ENCODE measurements at regions not wholly inside any gene's neighbourhood (a gene's known extent, or its start where the extent isn't known, plus 50 kb on each side); places are given as distances from the start of the nearest gene placed in this dataset.

DNA sequence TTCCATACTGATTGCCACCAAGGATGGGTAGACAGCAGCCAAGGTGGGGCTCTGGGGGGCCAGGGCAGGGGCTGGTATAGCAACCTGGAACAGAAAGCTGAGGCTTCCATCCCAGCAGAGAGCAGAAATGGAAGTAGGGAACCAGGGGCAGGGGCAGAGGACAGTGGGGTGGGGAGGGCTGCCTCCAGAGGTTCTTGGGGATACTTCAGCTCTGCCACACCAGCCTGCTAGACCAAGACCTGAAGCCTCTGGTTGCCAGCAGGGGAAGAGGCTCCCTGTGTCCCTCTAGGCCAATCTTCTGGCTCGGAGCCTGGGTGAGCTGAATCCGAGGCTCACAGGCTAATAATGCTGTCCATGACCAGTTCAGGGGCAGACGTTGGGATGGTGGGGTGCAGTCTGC lies 329.0 kb downstream of the DYSF start:
- no peak for TF ChIP-seq CTCF (IDR thresholded peaks at IDR 0.05; ENCODE audit: low read depth, low read length)

GRCh38 chr2:71781695-71782228 lies 328.4 kb downstream of the DYSF start:
- no peaks in the 10 kb centered on the region for H3K36me3 ChIP-seq
- no peak overlapping the region for H3K27ac ChIP-seq
- peaks cover 2% of the 10 kb centered on the region for H3K27me3 ChIP-seq
- H3K9me3 ChIP-seq (ENCODE audit: low read depth) = no peaks in the 10 kb centered on the region
- no peaks in the 10 kb centered on the region for H3K4me1 ChIP-seq (ENCODE audit: low read depth)
- no peak overlapping the region for H3K4me3 ChIP-seq
- TF ChIP-seq CTCF (IDR thresholded peaks at IDR 0.05; ENCODE audit: low read depth, low read length) = no peak
- DNase-seq (ENCODE audit: low read depth in 1 of 2, low spot score in 1 of 2) = no peak

More for the DNA sequence above, 329.0 kb downstream of the DYSF start:
- Histone ChIP-seq H3K27ac (no peak overlapping the region), H3K4me1 (ENCODE audit: low read depth) (no peaks in the 10 kb centered on the region), H3K9me3 (ENCODE audit: low read depth) (no peaks in the 10 kb centered on the region), H3K4me3 (no peak overlapping the region), H3K36me3 (no peaks in the 10 kb centered on the region), H3K27me3 (peaks cover 2% of the 10 kb centered on the region)
- DNase-seq (ENCODE audit: low read depth in 1 of 2, low spot score in 1 of 2) = no peak

DNA sequence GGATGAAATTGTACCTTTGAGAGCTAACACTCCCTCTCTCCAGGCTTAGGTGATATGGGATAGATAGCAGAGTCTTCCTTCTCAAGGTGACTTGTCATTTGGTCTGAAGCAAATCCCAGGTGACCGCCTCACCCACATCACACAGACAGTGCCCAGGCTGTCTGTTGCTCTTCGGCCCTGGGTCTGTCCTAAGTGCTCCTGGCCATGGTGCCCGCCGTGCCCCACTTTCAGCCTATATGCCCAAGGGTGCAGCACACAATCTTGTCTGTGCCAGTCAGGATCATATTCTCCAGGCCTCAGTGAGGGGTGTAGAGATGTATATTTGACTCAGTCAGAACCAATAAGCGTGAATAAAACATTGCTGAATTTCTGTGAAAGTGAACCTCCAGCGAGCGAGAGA lies 326.8 kb downstream of the DYSF start:
- Histone ChIP-seq H3K4me3 (no peak overlapping the region), H3K27me3 (peaks cover 2% of the 10 kb centered on the region), H3K36me3 (no peaks in the 10 kb centered on the region), H3K4me1 (ENCODE audit: low read depth) (no peaks in the 10 kb centered on the region), H3K27ac (no peak overlapping the region), H3K9me3 (ENCODE audit: low read depth) (no peaks in the 10 kb centered on the region)
- no peak for TF ChIP-seq CTCF (IDR thresholded peaks at IDR 0.05; ENCODE audit: low read depth, low read length)
- no peak for DNase-seq (ENCODE audit: low read depth in 1 of 2, low spot score in 1 of 2)

GRCh38 chr2:71779774-71780105 lies 326.4 kb downstream of the DYSF start:
- TF ChIP-seq CTCF (IDR thresholded peaks at IDR 0.05; ENCODE audit: low read depth, low read length) = no peak
- peaks cover 2% of the 10 kb centered on the region for H3K27me3 ChIP-seq
- H3K27ac ChIP-seq = no peak overlapping the region
- no peaks in the 10 kb centered on the region for H3K36me3 ChIP-seq
- no peak overlapping the region for H3K4me3 ChIP-seq
- DNase-seq (ENCODE audit: low read depth in 1 of 2, low spot score in 1 of 2) = no peak
- H3K9me3 ChIP-seq (ENCODE audit: low read depth) = no peaks in the 10 kb centered on the region
- H3K4me1 ChIP-seq (ENCODE audit: low read depth) = no peaks in the 10 kb centered on the region

GRCh38 chr2:71778936-71779773 lies 325.8 kb downstream of the DYSF start:
- Histone ChIP-seq H3K27me3 (peaks cover 2% of the 10 kb centered on the region), H3K36me3 (no peaks in the 10 kb centered on the region), H3K4me3 (no peak overlapping the region), H3K9me3 (ENCODE audit: low read depth) (no peaks in the 10 kb centered on the region), H3K4me1 (ENCODE audit: low read depth) (no peaks in the 10 kb centered on the region), H3K27ac (no peak overlapping the region)
- DNase-seq (ENCODE audit: low read depth in 1 of 2, low spot score in 1 of 2) = peak in 1 of 2 donors; percentile 88
- TF ChIP-seq CTCF (IDR thresholded peaks at IDR 0.05; ENCODE audit: low read depth, low read length) = peak; percentile 20
